ENCODE measurements at regions not wholly inside any gene's neighbourhood (a gene's known extent, or its start where the extent isn't known, plus 50 kb on each side); places are given as distances from the start of the nearest gene placed in this dataset.

DNA sequence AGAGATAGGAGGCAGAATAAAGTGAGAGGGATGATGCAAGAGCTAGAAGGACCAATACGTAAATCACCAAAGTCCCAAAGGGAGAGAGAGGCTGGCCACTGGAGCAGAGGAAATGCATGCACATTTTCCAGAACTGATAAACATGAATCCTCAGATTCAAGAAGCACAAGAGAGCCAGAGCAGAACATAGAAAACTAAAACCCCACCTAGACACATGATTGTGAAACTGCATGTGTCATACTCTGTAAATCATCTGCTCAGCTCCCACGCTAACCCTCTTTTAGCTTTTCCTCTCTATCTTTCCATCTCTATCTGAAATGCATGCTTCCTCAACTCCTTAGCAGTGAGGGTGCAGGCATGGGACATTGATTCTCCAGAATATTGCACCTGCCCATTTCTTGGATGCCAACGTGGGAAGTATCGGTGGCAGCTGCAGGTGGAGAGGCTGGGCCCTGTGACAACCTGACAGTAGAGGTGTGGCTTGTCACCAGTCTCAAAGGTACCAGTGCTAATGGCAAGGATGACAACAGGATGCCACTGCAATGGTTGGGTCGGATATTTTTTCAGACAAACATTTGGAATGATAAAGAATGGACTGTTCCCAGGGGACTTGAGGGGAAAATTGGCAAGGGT is 89.3 kb upstream of the OTOS start:
- TF ChIP-seq, protein P1, sequence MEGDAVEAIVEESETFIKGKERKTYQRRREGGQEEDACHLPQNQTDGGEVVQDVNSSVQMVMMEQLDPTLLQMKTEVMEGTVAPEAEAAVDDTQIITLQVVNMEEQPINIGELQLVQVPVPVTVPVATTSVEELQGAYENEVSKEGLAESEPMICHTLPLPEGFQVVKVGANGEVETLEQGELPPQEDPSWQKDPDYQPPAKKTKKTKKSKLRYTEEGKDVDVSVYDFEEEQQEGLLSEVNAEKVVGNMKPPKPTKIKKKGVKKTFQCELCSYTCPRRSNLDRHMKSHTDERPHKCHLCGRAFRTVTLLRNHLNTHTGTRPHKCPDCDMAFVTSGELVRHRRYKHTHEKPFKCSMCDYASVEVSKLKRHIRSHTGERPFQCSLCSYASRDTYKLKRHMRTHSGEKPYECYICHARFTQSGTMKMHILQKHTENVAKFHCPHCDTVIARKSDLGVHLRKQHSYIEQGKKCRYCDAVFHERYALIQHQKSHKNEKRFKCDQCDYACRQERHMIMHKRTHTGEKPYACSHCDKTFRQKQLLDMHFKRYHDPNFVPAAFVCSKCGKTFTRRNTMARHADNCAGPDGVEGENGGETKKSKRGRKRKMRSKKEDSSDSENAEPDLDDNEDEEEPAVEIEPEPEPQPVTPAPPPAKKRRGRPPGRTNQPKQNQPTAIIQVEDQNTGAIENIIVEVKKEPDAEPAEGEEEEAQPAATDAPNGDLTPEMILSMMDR (IDR thresholded peaks at IDR 0.05) = no peak
- TF ChIP-seq POLR2A (IDR thresholded peaks at IDR 0.05) = no peak
